Activated CD4-positive, alpha-beta memory T cell treated with anti-CD3 and anti-CD28 coated beads for 36 hours (primary cell): ENCODE measurements at regions not wholly inside any gene's neighbourhood (a gene's known extent, or its start where the extent isn't known, plus 50 kb on each side); places are given as distances from the start of the nearest gene placed in this dataset.

Experiments
- CTCF ChIA-PET: fragments of 350-600 bp; sonication (Branson Sonifier 250); formaldehyde crosslinking; loops from one replicate; lab custom pipeline; 2021; ENCODE audit warnings: antibody characterized with exemption, inconsistent platforms; lab: Charles Lee
- POLR2A ChIA-PET: fragments of 350-600 bp; sonication (Branson Sonifier 250); formaldehyde crosslinking; loops from one replicate; lab custom pipeline; 2021; ENCODE audit warnings: antibody characterized with exemption; lab: Charles Lee
- DNase-seq: peaks from one replicate; pipeline ENCODE4 v3.0.0-alpha.2; 2020
- H3K27ac Mint-ChIP-seq: one replicate; pipeline ENCODE4 v1.8.0; 2021; ENCODE audit warnings: mixed read lengths
- H3K27me3 Mint-ChIP-seq: one replicate; pipeline ENCODE4 v1.8.0; 2021; ENCODE audit warnings: mixed read lengths
- H3K36me3 Mint-ChIP-seq: one replicate; pipeline ENCODE4 v1.8.0; 2021; ENCODE audit warnings: mixed read lengths
- H3K4me1 Mint-ChIP-seq: one replicate; pipeline ENCODE4 v1.8.0; 2021; ENCODE audit warnings: low read depth, mixed read lengths
- H3K4me3 Mint-ChIP-seq: one replicate; pipeline ENCODE4 v1.8.0; 2021; ENCODE audit warnings: mild to moderate bottlenecking, mixed read lengths
- H3K9me3 Mint-ChIP-seq: one replicate; pipeline ENCODE4 v1.8.0; 2021; ENCODE audit warnings: mixed read lengths
- intact Hi-C: fragments of 100-400 bp; cut with micrococcal nuclease; formaldehyde crosslinking; loops from one replicate; pipeline ENCODE4 v1.15.1; 2023

GRCh38 chr1:29498126-29499103 is 262.1 kb downstream of the PTPRU start:
- H3K27me3 Mint-ChIP-seq = peaks cover 24% of the 10 kb centered on the region
- H3K9me3 Mint-ChIP-seq = peaks cover 22% of the 10 kb centered on the region
- intact Hi-C loops = no loop called here
- H3K27ac Mint-ChIP-seq = no peak overlapping the region
- no peaks in the 10 kb centered on the region for H3K4me1 Mint-ChIP-seq
- no peak overlapping the region for H3K4me3 Mint-ChIP-seq
- H3K36me3 Mint-ChIP-seq = no peaks in the 10 kb centered on the region
- no peak for DNase-seq
- ChIA-PET CTCF (no interaction called here), POLR2A (no interaction called here)

- Mint-ChIP-seq H3K27ac (no peak overlapping the region), H3K4me1 (no peaks in the 10 kb centered on the region), H3K27me3 (peaks cover 20% of the 10 kb centered on the region), H3K4me3 (no peak overlapping the region), H3K9me3 (peaks cover 22% of the 10 kb centered on the region), H3K36me3 (no peaks in the 10 kb centered on the region)
- CTCF ChIA-PET = interaction anchor here (1.0 kb wide), 1 partner anchor 351 kb away, joined by 3 read pairs; no protein-coding TSS in a partner anchor
- POLR2A ChIA-PET = no interaction called here
- DNase-seq = no peak
- intact Hi-C loops = no loop called here
These were observed 261.2 kb downstream of the PTPRU start for GRCh38 chr1:29497395-29498125.

- no peak for DNase-seq
- peaks cover 22% of the 10 kb centered on the region for H3K9me3 Mint-ChIP-seq
- CTCF ChIA-PET = interaction anchor here (1.0 kb wide), 1 partner anchor 352 kb away, joined by 3 read pairs; no protein-coding TSS in a partner anchor
- intact Hi-C loops = no loop called here
- no peaks in the 10 kb centered on the region for H3K36me3 Mint-ChIP-seq
- H3K4me1 Mint-ChIP-seq = no peaks in the 10 kb centered on the region
- no peak overlapping the region for H3K4me3 Mint-ChIP-seq
- POLR2A ChIA-PET = no interaction called here
- no peak overlapping the region for H3K27ac Mint-ChIP-seq
- peaks cover 18% of the 10 kb centered on the region for H3K27me3 Mint-ChIP-seq
These were observed 260.4 kb downstream of the PTPRU start for GRCh38 chr1:29496701-29497100.

- Mint-ChIP-seq H3K36me3 (no peaks in the 10 kb centered on the region), H3K9me3 (peaks cover 9% of the 10 kb centered on the region), H3K27me3 (peaks cover 5% of the 10 kb centered on the region), H3K4me3 (no peak overlapping the region), H3K4me1 (no peaks in the 10 kb centered on the region), H3K27ac (no peak overlapping the region)
- ChIA-PET CTCF (no interaction called here), POLR2A (no interaction called here)
- intact Hi-C loops = no loop called here
- DNase-seq = no peak
These were observed 254.0 kb downstream of the PTPRU start for GRCh38 chr1:29490204-29490934.

GRCh38 chr1:29489471-29489870 is 253.1 kb downstream of the PTPRU start:
- no peak overlapping the region for H3K4me3 Mint-ChIP-seq
- H3K9me3 Mint-ChIP-seq = peaks cover 2% of the 10 kb centered on the region
- no peak for DNase-seq
- H3K27ac Mint-ChIP-seq = no peak overlapping the region
- H3K4me1 Mint-ChIP-seq = no peaks in the 10 kb centered on the region
- POLR2A ChIA-PET = no interaction called here
- H3K27me3 Mint-ChIP-seq = peaks cover 7% of the 10 kb centered on the region
- no peaks in the 10 kb centered on the region for H3K36me3 Mint-ChIP-seq
- intact Hi-C loops = no loop called here
- CTCF ChIA-PET = no interaction called here

GRCh38 chr1:29488794-29489311 is 252.5 kb downstream of the PTPRU start:
- Mint-ChIP-seq H3K4me1 (no peaks in the 10 kb centered on the region), H3K9me3 (no peaks in the 10 kb centered on the region), H3K27me3 (peaks cover 7% of the 10 kb centered on the region), H3K36me3 (no peaks in the 10 kb centered on the region), H3K4me3 (no peak overlapping the region), H3K27ac (no peak overlapping the region)
- no peak for DNase-seq
- POLR2A ChIA-PET = no interaction called here
- intact Hi-C loops = no loop called here
- CTCF ChIA-PET = no interaction called here

GRCh38 chr1:29488086-29488793 is 251.9 kb downstream of the PTPRU start:
- Mint-ChIP-seq H3K4me3 (no peak overlapping the region), H3K27ac (no peak overlapping the region), H3K4me1 (no peaks in the 10 kb centered on the region), H3K36me3 (no peaks in the 10 kb centered on the region), H3K27me3 (peaks cover 7% of the 10 kb centered on the region), H3K9me3 (no peaks in the 10 kb centered on the region)
- no peak for DNase-seq
- ChIA-PET POLR2A (no interaction called here), CTCF (no interaction called here)
- intact Hi-C loops = no loop called here

GRCh38 chr1:29487291-29487690 is 251.0 kb downstream of the PTPRU start:
- H3K36me3 Mint-ChIP-seq = no peaks in the 10 kb centered on the region
- DNase-seq = no peak
- no peak overlapping the region for H3K27ac Mint-ChIP-seq
- POLR2A ChIA-PET = no interaction called here
- intact Hi-C loops = no loop called here
- CTCF ChIA-PET = no interaction called here
- H3K9me3 Mint-ChIP-seq = no peaks in the 10 kb centered on the region
- no peaks in the 10 kb centered on the region for H3K4me1 Mint-ChIP-seq
- peaks cover 7% of the 10 kb centered on the region for H3K27me3 Mint-ChIP-seq
- no peak overlapping the region for H3K4me3 Mint-ChIP-seq

GRCh38 chr1:29485096-29485925 is 249.0 kb downstream of the PTPRU start:
- no peak for DNase-seq
- Mint-ChIP-seq H3K9me3 (peaks cover 2% of the 10 kb centered on the region), H3K27me3 (peaks cover 7% of the 10 kb centered on the region), H3K4me1 (no peaks in the 10 kb centered on the region), H3K4me3 (no peak overlapping the region), H3K27ac (no peak overlapping the region), H3K36me3 (no peaks in the 10 kb centered on the region)
- ChIA-PET POLR2A (no interaction called here), CTCF (no interaction called here)
- intact Hi-C loops = no loop called here

- POLR2A ChIA-PET = no interaction called here
- no peak overlapping the region for H3K4me3 Mint-ChIP-seq
- peaks cover 17% of the 10 kb centered on the region for H3K27me3 Mint-ChIP-seq
- CTCF ChIA-PET = no interaction called here
- no peak overlapping the region for H3K27ac Mint-ChIP-seq
- peaks cover 2% of the 10 kb centered on the region for H3K9me3 Mint-ChIP-seq
- no peaks in the 10 kb centered on the region for H3K4me1 Mint-ChIP-seq
- intact Hi-C loops = no loop called here
- H3K36me3 Mint-ChIP-seq = no peaks in the 10 kb centered on the region
- no peak for DNase-seq
These were observed 246.7 kb downstream of the PTPRU start for GRCh38 chr1:29482991-29483390.

- POLR2A ChIA-PET = no interaction called here
- Mint-ChIP-seq H3K9me3 (peaks cover 2% of the 10 kb centered on the region), H3K4me1 (no peaks in the 10 kb centered on the region), H3K27me3 (peaks cover 21% of the 10 kb centered on the region), H3K4me3 (no peak overlapping the region), H3K36me3 (no peaks in the 10 kb centered on the region), H3K27ac (no peak overlapping the region)
- intact Hi-C loops = no loop called here
- DNase-seq = no peak
- CTCF ChIA-PET = no interaction called here
These were observed 245.7 kb downstream of the PTPRU start for GRCh38 chr1:29482064-29482463.
